Body of pancreas (tissue), 4 donors: ENCODE measurements at regions not wholly inside any gene's neighbourhood (a gene's known extent, or its start where the extent isn't known, plus 50 kb on each side); places are given as distances from the start of the nearest gene placed in this dataset.

ENCODE experiments used
- ATAC-seq: fragments of 150-250 bp; one replicate; pipeline ENCODE4 v1.9.1; 2016
- DNase-seq, 4 donors: peaks; one replicate each; pipeline ENCODE4 v3.0.0-alpha.2; 2019
- H3K27ac ChIP-seq, 4 donors: fragments of 200-600 bp; sonication (generic); 1 replicate in 3 of 4; 2 replicates in 1 of 4; pipeline versions ENCODE4 v1.5.1 to v1.6.1; 2016 to 2019; ENCODE audit warnings: mild to moderate bottlenecking in 1 of 4, mixed read lengths in 1 of 4, moderate library complexity in 1 of 4
- H3K27me3 ChIP-seq, 2 donors: fragments of 200-600 bp; sonication (generic); one replicate each; pipeline ENCODE4 v1.6.0; 2016; ENCODE audit warnings: mild to moderate bottlenecking in 1 of 2
- H3K36me3 ChIP-seq, 2 donors: fragments of 200-600 bp; sonication (generic); replicated peaks in 1 of 2; 2 replicates each; pipeline ENCODE4 v1.5.1; 2016; ENCODE audit warnings: low read depth in 2 of 2; ENCODE audit not compliant: insufficient read depth in 1 of 2
- H3K4me1 ChIP-seq: fragments of 200-600 bp; sonication (generic); one replicate; pipeline ENCODE4 v1.6.0; 2016
- H3K4me3 ChIP-seq, 2 donors: fragments of 200-600 bp; sonication (generic); 1 replicate in 1 of 2; 2 replicates in 1 of 2; pipeline ENCODE4 v1.5.1; 2016 to 2019
- H3K9me3 ChIP-seq, 3 donors: fragments of 200-600 bp; sonication (generic); 1 replicate in 2 of 3; 2 replicates in 1 of 3; pipeline ENCODE4 v1.5.1; 2016
- CTCF ChIP-seq, 7 experiments: fragments of 450-650 bp in 4 of 7; fragments of 200-600 bp in 3 of 7; sonication (generic) in 3 of 7; IDR thresholded peaks; one replicate each; pipeline ENCODE4 v1.5.1; 2016 to 2019; ENCODE audit warnings: antibody characterized with exemption in 7 of 7
- POLR2A ChIP-seq, 3 donors: fragments of 450-650 bp; IDR thresholded peaks; one replicate each; pipeline ENCODE4 v1.6.1; 2016; ENCODE audit warnings: antibody characterized with exemption in 3 of 3, mild to moderate bottlenecking in 2 of 3
- WGBS, 2 donors: methylation state at CpG; one replicate each; pipeline ENCODE4 v1.1.5; 2017; 5-methylcytosine and 5-hydroxymethylcytosine counted together
- intact Hi-C: fragments of 100-400 bp; cut with DNase I; formaldehyde crosslinking; loops from one replicate; pipeline ENCODE4 v1.15.1; 2023

- intact Hi-C loops: no loop called here
- no peaks in the 10 kb centered on the region for H3K9me3 ChIP-seq
- 37 to 42% methylated on average over 7 to 8 of the region's 8 CpGs for WGBS, 2 donors
Measured at GRCh38 chr13:53237696-53238095, 209.1 kb downstream of the OLFM4 start.

GRCh38 chr13:53238261-53238660 is 209.6 kb downstream of the OLFM4 start:
- ATAC-seq: no peak
- no peaks in the 10 kb centered on the region for H3K36me3 ChIP-seq
- DNase-seq: peak in 1 of 4 donors; percentile 12
- 12 to 14% methylated on average over 10 of the region's 10 CpGs for WGBS, 2 donors
- H3K27ac ChIP-seq: no peak overlapping the region
- no peaks in the 10 kb centered on the region for H3K27me3 ChIP-seq
- intact Hi-C loops: no loop called here
- no peaks in the 10 kb centered on the region for H3K4me1 ChIP-seq
- no peaks in the 10 kb centered on the region for H3K9me3 ChIP-seq
- no peak overlapping the region for H3K4me3 ChIP-seq
- TF ChIP-seq CTCF (IDR thresholded peaks at IDR 0.05) (no peak), POLR2A (IDR thresholded peaks at IDR 0.05) (no peak)

More at GRCh38 chr13:53237696-53238095, 209.1 kb downstream of the OLFM4 start:
- DNase-seq (no peak), ATAC-seq (no peak)
- Histone ChIP-seq H3K27ac (no peak overlapping the region), H3K4me3 (no peak overlapping the region), H3K36me3 (no peaks in the 10 kb centered on the region), H3K4me1 (no peaks in the 10 kb centered on the region), H3K27me3 (no peaks in the 10 kb centered on the region)
- no peak for TF ChIP-seq CTCF (IDR thresholded peaks at IDR 0.05)
- no peak for TF ChIP-seq POLR2A (IDR thresholded peaks at IDR 0.05)

GRCh38 chr13:53240401-53241025 is 211.9 kb downstream of the OLFM4 start:
- no peak for TF ChIP-seq CTCF (IDR thresholded peaks at IDR 0.05)
- no peak for TF ChIP-seq POLR2A (IDR thresholded peaks at IDR 0.05)
- Histone ChIP-seq H3K4me1 (no peaks in the 10 kb centered on the region), H3K9me3 (no peaks in the 10 kb centered on the region), H3K36me3 (no peaks in the 10 kb centered on the region), H3K27me3 (no peaks in the 10 kb centered on the region), H3K27ac (no peak overlapping the region), H3K4me3 (no peak overlapping the region)
- ATAC-seq (no peak), DNase-seq (no peak)
- intact Hi-C loops: no loop called here
- WGBS, 2 donors: 57 to 69% methylated on average over 14 of the region's 14 CpGs

GRCh38 chr13:53241891-53242348 is 213.3 kb downstream of the OLFM4 start:
- Histone ChIP-seq H3K9me3 (no peaks in the 10 kb centered on the region), H3K4me3 (no peak overlapping the region), H3K27ac (no peak overlapping the region), H3K27me3 (no peaks in the 10 kb centered on the region), H3K36me3 (no peaks in the 10 kb centered on the region), H3K4me1 (no peaks in the 10 kb centered on the region)
- intact Hi-C loops: no loop called here
- no peak for ATAC-seq
- WGBS, 2 donors: 37 to 65% methylated on average over 3 to 5 of the region's 5 CpGs
- TF ChIP-seq CTCF (IDR thresholded peaks at IDR 0.05) (no peak), POLR2A (IDR thresholded peaks at IDR 0.05) (no peak)
- no peak for DNase-seq

- no peak for ATAC-seq
- 56% methylated on average over 1 of the region's 1 CpG for WGBS, 2 donors
Measured at GRCh38 chr13:53249236-53249635, 220.6 kb downstream of the OLFM4 start.

More at GRCh38 chr13:53249236-53249635, 220.6 kb downstream of the OLFM4 start:
- no peaks in the 10 kb centered on the region for H3K9me3 ChIP-seq
- no peak overlapping the region for H3K27ac ChIP-seq
- no peaks in the 10 kb centered on the region for H3K27me3 ChIP-seq
- no peak overlapping the region for H3K4me3 ChIP-seq
- DNase-seq: no peak
- no peaks in the 10 kb centered on the region for H3K4me1 ChIP-seq
- no peaks in the 10 kb centered on the region for H3K36me3 ChIP-seq
- TF ChIP-seq CTCF (IDR thresholded peaks at IDR 0.05): no peak
- TF ChIP-seq POLR2A (IDR thresholded peaks at IDR 0.05): no peak
- intact Hi-C loops: no loop called here
